Natural killer cell treated with Interleukin-12 subunit alpha and Interleukin-12 subunit beta and Interleukin-15 and Interleukin-18, amount 100 ng/mL, for 72 hours (primary cell): ENCODE measurements at regions not wholly inside any gene's neighbourhood (a gene's known extent, or its start where the extent isn't known, plus 50 kb on each side); places are given as distances from the start of the nearest gene placed in this dataset.
A peak's percentile ranks its signal among the peaks of the same experiment; 100 is the strongest.

Source experiments
- ATAC-seq, 2 donors: fragments of 150-1000 bp; cut with Tn5 transposase in 1 of 2; sonication (Bioruptor Pico), chemical (Tn5 transposase) in 1 of 2; 2 replicates each; pipeline ENCODE4 v1.10.0; 2021
- DNase-seq: peaks from one replicate; pipeline ENCODE4 v3.0.0; 2022; ENCODE audit warnings: low spot score
- H3K27ac Mint-ChIP-seq, 2 donors: 1 replicate in 1 of 2; 2 replicates in 1 of 2; pipeline ENCODE4 v1.8.0; 2022; ENCODE audit warnings: mixed read lengths in 2 of 2, mild to moderate bottlenecking in 1 of 2, moderate library complexity in 1 of 2
- H3K27me3 Mint-ChIP-seq, 2 donors: 1 replicate in 1 of 2; 2 replicates in 1 of 2; pipeline ENCODE4 v1.8.0; 2022; ENCODE audit warnings: mixed read lengths in 2 of 2
- H3K36me3 Mint-ChIP-seq: one replicate; pipeline ENCODE4 v1.8.0; 2022; ENCODE audit warnings: mixed read lengths
- H3K4me1 Mint-ChIP-seq, 2 donors: 1 replicate in 1 of 2; 2 replicates in 1 of 2; pipeline ENCODE4 v1.8.0; 2022; ENCODE audit warnings: low read depth in 2 of 2, mixed read lengths in 2 of 2, mild to moderate bottlenecking in 1 of 2
- H3K4me3 Mint-ChIP-seq: one replicate; pipeline ENCODE4 v1.8.0; 2022; ENCODE audit warnings: mixed read lengths
- H3K9me3 Mint-ChIP-seq: 2 replicates; pipeline ENCODE4 v1.8.0; 2022; ENCODE audit warnings: mixed read lengths

- ATAC-seq, result no peak
- Mint-ChIP-seq H3K9me3 (no peaks in the 10 kb centered on the region), H3K27ac (no peak overlapping the region), H3K4me1 (peaks cover 19 to 24% of the 10 kb centered on the region in 2 donors), H3K36me3 (peaks cover 17% of the 10 kb centered on the region), H3K27me3 (no peaks in the 10 kb centered on the region), H3K4me3 (no peak overlapping the region)
- no peak for DNase-seq
These were observed 309.8 kb downstream of the ZEB2 start for GRCh38 chr2:144210076-144210475.

- no peak for ATAC-seq
- H3K27me3 Mint-ChIP-seq, result no peaks in the 10 kb centered on the region
- no peak for DNase-seq
- H3K27ac Mint-ChIP-seq, result no peak overlapping the region
- peaks cover 19 to 27% of the 10 kb centered on the region in 2 donors for H3K4me1 Mint-ChIP-seq
- no peak overlapping the region for H3K4me3 Mint-ChIP-seq
- H3K36me3 Mint-ChIP-seq, result peaks cover 17% of the 10 kb centered on the region
- no peaks in the 10 kb centered on the region for H3K9me3 Mint-ChIP-seq
These were observed 311.0 kb downstream of the ZEB2 start for GRCh38 chr2:144208924-144209323.

- Mint-ChIP-seq H3K4me3 (no peak overlapping the region), H3K9me3 (peaks cover 2% of the 10 kb centered on the region), H3K27me3 (no peaks in the 10 kb centered on the region), H3K36me3 (peaks cover 23% of the 10 kb centered on the region), H3K27ac (no peak overlapping the region), H3K4me1 (peaks cover 21 to 25% of the 10 kb centered on the region in 2 donors)
- ATAC-seq (no peak), DNase-seq (no peak)
These were observed 313.9 kb downstream of the ZEB2 start for GRCh38 chr2:144206019-144206418.

GRCh38 chr2:144201868-144202468 lies 318.0 kb downstream of the ZEB2 start:
- DNase-seq (no peak), ATAC-seq (peak; percentile 64 to 79)
- Mint-ChIP-seq H3K4me1 (peaks cover 42 to 45% of the 10 kb centered on the region in 2 donors), H3K36me3 (peaks cover 24% of the 10 kb centered on the region), H3K4me3 (peak overlapping the region; percentile 62), H3K27me3 (no peaks in the 10 kb centered on the region), H3K27ac (peak overlapping the region; percentile 78 to 79), H3K9me3 (peaks cover 7% of the 10 kb centered on the region)

GRCh38 chr2:144201126-144201525 lies 318.8 kb downstream of the ZEB2 start:
- peak overlapping the region; percentile 62 for H3K4me3 Mint-ChIP-seq
- no peaks in the 10 kb centered on the region for H3K27me3 Mint-ChIP-seq
- H3K27ac Mint-ChIP-seq, result peak overlapping the region; percentile 78 to 79
- H3K4me1 Mint-ChIP-seq, result peaks cover 45 to 51% of the 10 kb centered on the region in 2 donors
- H3K9me3 Mint-ChIP-seq, result peaks cover 7% of the 10 kb centered on the region
- peaks cover 24% of the 10 kb centered on the region for H3K36me3 Mint-ChIP-seq
- peak; percentile 70 to 87 for ATAC-seq
- DNase-seq, result peak; percentile 62

- H3K27me3 Mint-ChIP-seq, result no peaks in the 10 kb centered on the region
- DNase-seq (no peak), ATAC-seq (peak; percentile 28 to 59)
- H3K27ac Mint-ChIP-seq, result peak overlapping the region; percentile 52 to 67
- H3K4me3 Mint-ChIP-seq, result peak overlapping the region; percentile 42
- peaks cover 44 to 66% of the 10 kb centered on the region in 2 donors for H3K4me1 Mint-ChIP-seq
- peaks cover 7% of the 10 kb centered on the region for H3K9me3 Mint-ChIP-seq
- peaks cover 22% of the 10 kb centered on the region for H3K36me3 Mint-ChIP-seq
These were observed 321.8 kb downstream of the ZEB2 start for GRCh38 chr2:144198116-144198515.

GRCh38 chr2:144194326-144195071 lies 325.4 kb downstream of the ZEB2 start:
- Mint-ChIP-seq H3K27me3 (no peaks in the 10 kb centered on the region), H3K36me3 (peaks cover 17% of the 10 kb centered on the region), H3K27ac (peak overlapping the region; percentile 63 to 83), H3K4me1 (peaks cover 25 to 44% of the 10 kb centered on the region in 2 donors), H3K4me3 (peak overlapping the region; percentile 62), H3K9me3 (peaks cover 4% of the 10 kb centered on the region)
- ATAC-seq (peak; percentile 57 to 70), DNase-seq (peak; percentile 64)

GRCh38 chr2:144190908-144191605 lies 328.9 kb downstream of the ZEB2 start:
- Mint-ChIP-seq H3K4me3 (no peak overlapping the region), H3K27ac (no peak overlapping the region), H3K4me1 (peaks cover 19 to 39% of the 10 kb centered on the region in 2 donors), H3K36me3 (peaks cover 7% of the 10 kb centered on the region), H3K9me3 (no peaks in the 10 kb centered on the region), H3K27me3 (no peaks in the 10 kb centered on the region)
- ATAC-seq (no peak), DNase-seq (no peak)

- Mint-ChIP-seq H3K36me3 (peaks cover 15% of the 10 kb centered on the region), H3K9me3 (no peaks in the 10 kb centered on the region), H3K4me1 (peaks cover 37 to 53% of the 10 kb centered on the region in 2 donors), H3K4me3 (peak overlapping the region; percentile 81), H3K27me3 (no peaks in the 10 kb centered on the region), H3K27ac (peak overlapping the region; percentile 93 to 100)
- ATAC-seq (peak; percentile 99 to 100), DNase-seq (peak; percentile 92)
These were observed 336.2 kb downstream of the ZEB2 start for GRCh38 chr2:144183727-144184126.

- H3K36me3 Mint-ChIP-seq, result peaks cover 14% of the 10 kb centered on the region
- DNase-seq, result no peak
- H3K27ac Mint-ChIP-seq, result peak overlapping the region; percentile 39 to 79
- H3K27me3 Mint-ChIP-seq, result no peaks in the 10 kb centered on the region
- H3K4me3 Mint-ChIP-seq, result no peak overlapping the region
- H3K9me3 Mint-ChIP-seq, result no peaks in the 10 kb centered on the region
- peaks cover 28 to 29% of the 10 kb centered on the region in 2 donors for H3K4me1 Mint-ChIP-seq
- no peak for ATAC-seq
These were observed 338.9 kb downstream of the ZEB2 start for GRCh38 chr2:144181001-144181400.

- no peak for ATAC-seq
- H3K4me1 Mint-ChIP-seq, result peaks cover 20% of the 10 kb centered on the region in 2 donors
- no peaks in the 10 kb centered on the region for H3K27me3 Mint-ChIP-seq
- no peaks in the 10 kb centered on the region for H3K9me3 Mint-ChIP-seq
- peak overlapping the region; percentile 39 to 79 for H3K27ac Mint-ChIP-seq
- H3K4me3 Mint-ChIP-seq, result no peak overlapping the region
- H3K36me3 Mint-ChIP-seq, result peaks cover 14% of the 10 kb centered on the region
- no peak for DNase-seq
These were observed 339.8 kb downstream of the ZEB2 start for GRCh38 chr2:144180131-144180530.

GRCh38 chr2:144170179-144170578 lies 349.7 kb downstream of the ZEB2 start:
- Mint-ChIP-seq H3K36me3 (peaks cover 23% of the 10 kb centered on the region), H3K4me1 (peaks cover 0 to 3% of the 10 kb centered on the region in 2 donors), H3K9me3 (peaks cover 5% of the 10 kb centered on the region), H3K4me3 (no peak overlapping the region), H3K27me3 (no peaks in the 10 kb centered on the region), H3K27ac (no peak overlapping the region)
- ATAC-seq (no peak), DNase-seq (no peak)

GRCh38 chr2:144166743-144167142 lies 353.2 kb downstream of the ZEB2 start:
- H3K27ac Mint-ChIP-seq, result no peak overlapping the region
- ATAC-seq (no peak), DNase-seq (no peak)
- H3K9me3 Mint-ChIP-seq, result no peaks in the 10 kb centered on the region
- no peaks in the 10 kb centered on the region for H3K27me3 Mint-ChIP-seq
- no peak overlapping the region for H3K4me3 Mint-ChIP-seq
- H3K36me3 Mint-ChIP-seq, result peaks cover 5% of the 10 kb centered on the region
- H3K4me1 Mint-ChIP-seq, result peaks cover 5 to 10% of the 10 kb centered on the region in 2 donors
